ENCODE measurements at regions not wholly inside any gene's neighbourhood (a gene's known extent, or its start where the extent isn't known, plus 50 kb on each side); places are given as distances from the start of the nearest gene placed in this dataset.
A peak's percentile ranks its signal among the peaks of the same experiment; 100 is the strongest.
"Not testable (repeated sequence)": the region's sequence is repeated elsewhere in the genome, so short reads cannot be mapped to it uniquely, and the experiment has no call there.

DNA sequence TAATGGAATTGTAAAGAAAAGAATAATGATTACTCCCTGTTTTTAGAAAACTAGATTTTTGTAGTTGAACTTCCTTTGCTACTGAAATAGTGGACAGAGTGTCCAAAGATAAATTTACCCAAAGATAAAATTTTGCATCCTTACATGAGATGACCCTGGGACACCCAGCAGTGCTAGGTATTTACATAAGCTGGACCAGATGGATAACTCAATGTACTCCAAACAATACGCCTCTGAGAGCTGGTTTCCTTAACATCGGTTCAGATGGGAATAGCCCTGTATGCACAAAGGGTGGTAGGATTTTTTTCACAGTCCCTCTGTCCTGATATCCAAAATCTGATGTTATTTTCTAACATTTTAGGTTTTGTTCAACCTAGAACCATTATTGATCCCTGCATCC lies 432.1 kb upstream of the ID2 start:
- peak; percentile 37 for ATAC-seq
- no peak for DNase-seq (ENCODE audit: low spot score)

DNA sequence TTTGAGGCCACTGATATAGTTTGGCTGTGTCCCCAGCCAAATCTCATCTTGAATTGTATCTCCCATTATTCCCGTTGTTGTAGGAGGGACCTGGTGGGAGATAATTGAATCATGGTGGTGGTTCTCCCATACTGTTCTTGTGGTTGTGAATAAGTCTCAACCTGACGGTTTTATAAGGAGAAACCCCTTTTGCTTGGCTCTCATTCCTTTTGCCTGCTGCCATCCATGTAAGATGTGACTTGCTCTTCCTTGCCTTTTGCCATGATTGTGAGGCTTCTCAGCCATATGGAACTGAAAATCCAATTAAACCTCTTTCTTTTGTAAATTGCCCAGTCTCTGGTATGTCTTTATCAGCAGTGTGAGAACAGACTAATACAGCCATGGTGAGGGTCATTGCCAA lies 431.6 kb upstream of the ID2 start:
- not testable (repeated sequence) for ATAC-seq; DNase-seq (ENCODE audit: low spot score)

DNA sequence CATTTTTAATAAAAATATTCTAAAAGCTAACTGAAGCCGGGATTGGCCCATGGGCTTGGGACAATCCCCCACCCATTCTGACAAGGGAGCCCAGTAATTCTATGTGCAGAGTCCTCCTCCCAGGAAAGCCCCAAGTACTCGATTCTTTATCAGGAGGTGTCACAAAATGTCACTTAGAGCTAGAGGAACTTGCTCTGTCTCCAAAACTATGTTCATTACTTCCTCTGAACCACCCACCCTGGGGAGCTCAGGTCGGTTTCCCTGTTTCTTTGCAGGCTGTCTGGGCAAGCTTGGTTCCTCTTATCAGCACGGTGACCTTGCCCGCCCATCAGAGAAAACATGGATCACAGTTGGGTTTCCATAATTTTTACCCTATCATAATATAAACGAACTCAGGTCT lies 430.6 kb upstream of the ID2 start:
- DNase-seq (ENCODE audit: low spot score) (no peak), ATAC-seq (no peak)

DNA sequence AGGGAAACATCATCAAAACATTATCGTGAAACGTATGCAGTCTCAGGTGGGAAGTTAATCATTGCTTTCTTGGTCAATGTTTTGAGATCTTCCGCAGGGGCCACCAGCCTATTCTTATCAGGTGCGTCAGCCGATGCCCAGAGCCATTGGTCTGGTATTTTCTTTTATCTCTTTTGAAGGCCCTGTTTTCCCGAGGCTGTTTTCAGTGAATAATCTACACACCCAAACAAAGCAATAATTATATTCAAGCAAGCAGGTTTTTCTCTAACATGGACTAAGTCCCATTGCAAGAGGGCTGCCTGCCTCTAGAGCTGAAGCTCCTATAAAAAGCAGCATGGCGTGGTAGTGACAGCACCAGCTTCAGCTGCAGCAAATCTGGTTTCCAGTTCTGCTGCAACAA lies 430.0 kb upstream of the ID2 start:
- DNase-seq (ENCODE audit: low spot score) (no peak), ATAC-seq (no peak)

DNA sequence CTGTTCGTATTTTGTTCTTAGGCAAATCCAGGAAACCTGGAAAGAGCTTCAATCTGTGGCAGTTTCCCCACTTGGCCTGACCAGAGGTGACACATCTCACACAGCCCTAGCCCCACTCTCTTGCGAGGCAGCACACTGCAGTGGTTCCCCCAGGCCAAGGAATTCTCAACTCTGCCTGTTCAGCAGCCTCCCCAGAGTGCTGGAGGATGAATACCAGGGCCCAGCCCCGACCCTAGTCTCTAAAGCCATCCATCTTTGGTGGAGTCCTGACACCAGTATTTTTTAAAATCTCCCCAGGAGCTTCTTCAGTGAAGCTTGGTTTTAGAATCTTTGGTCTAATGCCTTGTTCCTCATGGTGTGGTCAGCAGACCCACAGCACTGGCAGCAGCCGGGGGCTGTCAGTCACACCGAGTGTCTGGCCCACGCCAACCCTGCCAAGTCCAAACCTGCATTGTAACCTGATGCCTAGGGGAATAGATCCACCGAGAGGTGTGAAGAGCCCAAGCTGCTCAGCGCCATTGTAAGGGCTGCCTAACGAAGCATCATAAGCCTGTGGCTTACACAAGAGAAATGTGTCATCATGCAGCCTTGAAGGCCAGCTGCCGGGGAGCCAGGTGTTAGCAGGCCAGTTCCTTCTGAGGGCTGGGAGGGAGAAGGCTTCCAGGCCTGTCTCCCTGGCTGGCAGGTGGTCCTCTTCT lies 428.7 kb upstream of the ID2 start:
- DNase-seq (ENCODE audit: low spot score): no peak

DNA sequence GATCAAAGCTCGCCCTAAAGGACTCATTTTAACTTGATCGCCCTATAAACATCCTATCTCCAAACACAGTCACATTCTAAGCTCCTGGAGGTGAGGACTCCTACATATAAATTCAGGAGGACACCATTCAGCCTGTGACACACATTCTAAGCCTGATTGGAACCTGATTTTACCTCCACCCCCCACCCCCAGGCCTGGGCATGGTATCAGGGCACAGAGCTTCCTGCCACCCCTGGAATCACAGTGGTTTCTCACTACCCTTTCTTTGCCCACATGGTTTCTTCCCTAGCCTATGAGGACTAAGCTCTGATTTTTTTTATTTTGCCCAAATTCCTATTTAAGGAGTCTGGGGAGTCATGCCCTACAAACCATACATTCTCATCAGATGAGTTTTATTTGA lies 428.1 kb upstream of the ID2 start:
- ATAC-seq (no peak), DNase-seq (ENCODE audit: low spot score) (no peak)

More for the DNA sequence above, 428.7 kb upstream of the ID2 start:
- no peak for ATAC-seq

DNA sequence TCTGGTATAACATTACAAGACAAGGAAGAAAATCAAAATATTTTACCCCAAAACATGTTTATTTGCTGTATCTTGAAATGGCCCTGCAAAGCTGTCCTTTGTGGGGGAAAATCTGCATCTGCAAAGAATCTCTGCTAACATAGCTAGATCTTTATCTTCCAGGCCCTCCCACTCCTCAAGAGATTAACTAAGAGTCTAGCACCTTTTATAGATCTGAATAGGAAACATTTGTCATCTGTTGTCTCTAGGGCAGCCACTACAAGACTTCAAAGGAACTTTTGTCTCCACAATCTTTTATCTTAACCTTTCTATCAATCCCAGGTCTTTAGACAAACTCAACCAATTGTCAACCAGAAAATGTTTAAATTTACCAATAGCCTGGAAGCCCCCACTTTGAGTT lies 427.6 kb upstream of the ID2 start:
- DNase-seq (ENCODE audit: low spot score); ATAC-seq: not testable (repeated sequence)

DNA sequence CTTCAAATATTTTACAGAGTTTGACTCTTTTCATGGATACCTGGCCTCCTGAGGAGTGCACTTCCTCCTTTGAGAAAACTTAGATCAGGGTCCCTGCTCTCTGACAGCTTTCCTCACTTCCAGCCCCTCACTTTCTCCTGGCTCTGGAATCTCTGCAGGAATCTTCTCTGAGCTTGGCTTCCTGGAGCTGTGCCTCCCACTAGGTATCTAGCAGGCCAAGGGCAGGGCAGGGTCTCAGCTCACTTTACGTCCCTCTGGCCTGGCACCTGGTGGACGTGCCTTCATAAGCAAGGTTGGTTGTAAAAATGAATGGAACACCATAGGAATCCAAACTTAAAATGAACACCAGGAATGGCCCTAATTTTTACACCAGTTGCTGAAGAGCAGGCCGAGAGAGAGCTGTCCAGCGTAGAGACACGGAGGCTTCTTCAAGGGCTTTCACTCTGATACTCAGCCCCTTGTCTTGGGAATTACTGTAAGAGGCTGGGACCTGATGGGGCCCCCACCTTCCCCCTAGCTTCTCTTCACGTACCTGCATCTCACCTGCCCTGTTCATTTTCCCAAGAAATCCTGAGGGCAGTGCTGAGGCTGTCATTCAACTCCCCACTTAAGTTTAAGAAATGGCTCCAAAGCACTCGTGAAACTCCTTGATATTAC lies 426.9 kb upstream of the ID2 start:
- DNase-seq (ENCODE audit: low spot score) (no peak), ATAC-seq (no peak)

DNA sequence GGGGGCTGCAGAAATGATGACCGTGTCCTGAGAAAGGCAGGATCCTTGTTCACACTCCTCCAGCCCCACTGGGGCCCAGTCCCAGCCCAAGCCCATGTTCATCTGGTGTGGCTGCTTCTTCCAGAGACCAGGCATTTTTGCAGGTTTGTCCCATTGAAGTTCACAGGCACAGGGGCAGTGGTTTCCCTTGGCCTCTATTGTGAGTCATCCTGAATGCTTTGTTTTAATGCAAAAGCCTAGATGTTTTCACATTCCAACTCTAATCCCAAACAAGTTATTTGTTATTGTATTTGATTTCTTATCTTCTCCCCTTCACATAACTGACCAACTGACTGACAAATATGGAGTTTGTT lies 426.4 kb upstream of the ID2 start:
- ATAC-seq (no peak), DNase-seq (ENCODE audit: low spot score) (no peak)

DNA sequence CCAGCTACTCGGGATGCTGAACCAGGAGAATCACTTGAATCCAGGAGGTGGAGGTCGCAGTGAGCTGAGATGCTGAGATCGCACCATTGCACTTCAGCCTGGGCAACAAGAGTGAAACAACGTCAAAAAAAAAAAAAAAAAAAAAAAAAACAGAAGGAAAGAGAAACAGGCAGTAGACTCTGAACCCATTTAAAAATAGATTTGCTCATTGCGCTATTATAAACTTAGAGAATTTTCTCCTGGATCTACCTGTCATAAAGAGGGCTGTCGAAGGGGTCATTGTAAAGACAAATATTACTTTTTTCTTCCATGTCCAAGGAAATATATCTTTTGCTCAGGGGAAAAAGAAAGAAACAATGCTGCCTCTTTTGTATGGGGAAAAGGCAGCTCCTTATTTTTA lies 425.0 kb upstream of the ID2 start:
- ATAC-seq: peak; percentile 24

DNA sequence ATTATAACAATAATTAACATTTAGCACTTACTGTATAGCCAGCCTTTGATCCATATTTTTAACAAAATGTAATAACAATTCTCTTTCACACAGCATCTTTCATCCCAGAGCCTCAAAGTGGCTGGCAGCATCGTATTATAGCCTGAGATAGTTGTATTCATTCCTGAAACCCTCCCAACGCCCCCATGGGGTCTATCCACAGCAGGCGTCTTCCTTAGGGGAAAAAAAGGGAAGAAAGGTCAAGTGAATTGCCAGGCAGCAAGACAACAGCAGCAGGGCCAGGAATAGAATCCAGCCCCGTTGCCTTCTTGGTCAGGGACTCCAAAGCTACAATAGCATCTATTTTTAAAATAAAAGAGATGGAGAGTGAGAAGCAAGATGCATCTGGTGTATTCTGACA lies 424.4 kb upstream of the ID2 start:
- DNase-seq (ENCODE audit: low spot score) (no peak), ATAC-seq (no peak)

More for the DNA sequence above, 425.0 kb upstream of the ID2 start:
- DNase-seq (ENCODE audit: low spot score): no peak

DNA sequence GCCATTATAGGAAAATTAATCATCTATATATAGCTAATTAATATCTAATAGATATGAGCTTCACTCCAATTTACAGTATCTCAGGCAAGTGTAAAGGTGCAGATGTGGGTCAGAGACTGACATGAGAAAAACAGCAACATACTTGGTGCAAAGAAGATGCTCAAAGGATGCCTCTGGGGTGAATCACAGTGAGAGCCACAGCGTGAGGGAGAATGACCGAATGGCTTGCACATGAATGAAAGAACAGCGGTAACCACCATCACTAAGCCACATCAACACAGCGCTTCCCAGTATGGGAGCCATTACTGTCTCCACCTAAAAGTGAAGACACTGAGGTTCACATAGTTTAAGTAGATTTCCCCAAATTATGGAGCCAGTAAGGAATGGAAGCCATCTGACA lies 423.4 kb upstream of the ID2 start:
- no peak for DNase-seq (ENCODE audit: low spot score)

DNA sequence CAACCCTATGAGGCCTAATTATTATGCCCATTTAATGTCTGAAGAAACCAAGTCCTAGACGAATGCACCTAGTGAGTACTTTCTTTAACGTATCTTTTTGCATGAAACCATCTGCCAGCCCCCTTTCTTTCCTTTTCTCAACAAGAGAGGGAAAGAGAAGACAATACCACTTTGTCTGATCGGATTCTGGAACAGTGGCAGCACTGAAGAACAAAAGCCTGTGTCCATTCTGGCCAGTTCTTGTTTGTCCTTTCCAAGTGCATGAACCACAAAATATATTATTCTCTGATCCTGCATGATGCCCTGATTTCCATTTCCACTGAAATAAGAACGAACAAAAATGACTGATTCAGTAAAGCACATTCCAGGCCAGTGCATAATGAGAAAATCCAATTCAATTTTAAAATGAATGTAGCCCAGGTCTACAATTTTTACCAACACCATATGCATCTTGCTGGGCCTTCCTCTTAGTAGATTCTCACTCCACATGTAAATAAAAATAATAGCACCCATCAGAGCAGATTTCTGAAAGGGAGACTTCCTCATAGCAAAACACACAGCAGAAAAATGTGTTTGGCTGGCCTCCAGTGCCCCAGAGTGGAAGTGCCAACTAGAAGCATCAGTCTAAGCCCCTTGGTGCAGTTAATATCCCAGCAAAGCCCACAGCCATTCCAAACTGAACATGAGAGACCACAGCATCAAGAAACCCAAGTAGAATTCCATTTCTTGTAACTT lies 422.6 kb upstream of the ID2 start:
- DNase-seq (ENCODE audit: low spot score): no peak
- no peak for ATAC-seq

More for the DNA sequence above, 423.4 kb upstream of the ID2 start:
- no peak for ATAC-seq

DNA sequence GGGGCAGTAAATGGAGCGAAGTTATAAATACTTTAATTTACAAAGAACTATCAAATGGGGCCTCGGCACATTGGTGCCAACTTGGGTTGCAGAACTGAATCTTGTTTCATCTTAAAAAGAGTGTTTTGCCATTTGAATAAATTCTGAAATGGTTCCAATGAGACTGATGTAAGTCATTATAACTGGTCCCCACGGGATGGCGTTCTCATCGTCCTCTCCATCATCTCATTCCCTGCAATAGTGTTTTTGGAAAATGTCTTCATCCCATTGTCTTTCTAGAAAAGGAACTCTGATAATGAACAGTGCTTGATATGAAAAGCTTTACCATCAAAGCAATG lies 422.0 kb upstream of the ID2 start:
- no peak for ATAC-seq
- DNase-seq (ENCODE audit: low spot score): no peak

DNA sequence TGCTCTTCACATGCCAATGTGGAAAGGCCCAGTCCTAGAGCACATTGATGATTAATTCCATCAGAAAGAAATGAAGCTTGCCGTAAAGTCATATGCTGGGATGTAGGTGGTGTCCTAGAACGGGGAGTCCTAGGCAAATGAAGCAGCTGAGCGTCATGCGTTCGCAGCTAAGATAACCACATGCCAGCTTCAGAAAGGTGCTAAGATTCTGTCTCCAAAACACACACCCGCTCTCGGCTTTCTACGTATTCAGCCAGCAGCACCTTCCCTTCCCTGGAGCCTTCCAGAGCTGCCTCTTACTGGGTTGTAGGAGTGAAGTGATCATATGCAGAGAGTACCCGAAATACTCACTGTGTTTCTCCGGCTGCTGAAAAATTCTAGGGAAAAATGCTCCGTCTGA lies 421.6 kb upstream of the ID2 start:
- DNase-seq (ENCODE audit: low spot score) (no peak), ATAC-seq (no peak)

DNA sequence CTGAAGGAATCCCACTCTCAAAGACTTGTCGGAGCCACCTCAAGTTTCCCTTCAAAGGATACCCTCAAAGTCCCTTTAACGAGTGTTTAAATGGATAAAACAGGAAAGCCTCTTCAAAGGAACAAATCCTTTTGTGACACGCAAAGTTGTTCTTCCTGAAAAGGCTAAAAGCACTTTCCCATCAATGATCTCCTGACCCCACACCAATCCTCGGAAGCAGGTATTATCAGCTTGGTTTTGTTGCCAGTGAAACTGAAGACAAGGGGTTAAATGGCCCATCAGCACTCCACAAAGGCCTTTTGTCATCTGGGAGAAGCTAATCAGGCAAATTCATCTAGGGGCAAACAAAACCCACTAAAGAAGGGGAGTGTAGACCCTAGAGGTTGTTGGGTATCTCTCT lies 418.0 kb upstream of the ID2 start:
- ATAC-seq: no peak

DNA sequence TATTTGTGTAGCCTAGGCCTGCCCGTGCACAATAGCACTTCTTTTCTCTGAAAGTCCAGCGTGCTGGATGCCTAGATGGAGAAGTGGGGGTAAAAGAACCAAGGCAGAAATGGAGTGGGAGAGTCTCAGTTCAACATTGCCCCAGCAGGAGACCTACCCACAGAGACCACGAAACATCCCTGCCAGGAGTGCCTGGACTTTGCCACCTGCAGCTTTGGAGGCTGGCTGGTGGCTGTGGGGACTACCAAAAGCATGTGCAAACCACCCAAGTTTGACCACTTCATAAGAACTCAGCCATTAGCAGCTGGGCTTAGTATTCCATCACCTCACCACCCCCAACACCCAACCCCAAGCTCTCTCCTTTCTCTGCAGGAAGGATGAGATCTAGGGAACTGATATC lies 416.9 kb upstream of the ID2 start:
- ATAC-seq: no peak
- DNase-seq (ENCODE audit: low spot score): no peak

More for the DNA sequence above, 418.0 kb upstream of the ID2 start:
- no peak for DNase-seq (ENCODE audit: low spot score)

DNA sequence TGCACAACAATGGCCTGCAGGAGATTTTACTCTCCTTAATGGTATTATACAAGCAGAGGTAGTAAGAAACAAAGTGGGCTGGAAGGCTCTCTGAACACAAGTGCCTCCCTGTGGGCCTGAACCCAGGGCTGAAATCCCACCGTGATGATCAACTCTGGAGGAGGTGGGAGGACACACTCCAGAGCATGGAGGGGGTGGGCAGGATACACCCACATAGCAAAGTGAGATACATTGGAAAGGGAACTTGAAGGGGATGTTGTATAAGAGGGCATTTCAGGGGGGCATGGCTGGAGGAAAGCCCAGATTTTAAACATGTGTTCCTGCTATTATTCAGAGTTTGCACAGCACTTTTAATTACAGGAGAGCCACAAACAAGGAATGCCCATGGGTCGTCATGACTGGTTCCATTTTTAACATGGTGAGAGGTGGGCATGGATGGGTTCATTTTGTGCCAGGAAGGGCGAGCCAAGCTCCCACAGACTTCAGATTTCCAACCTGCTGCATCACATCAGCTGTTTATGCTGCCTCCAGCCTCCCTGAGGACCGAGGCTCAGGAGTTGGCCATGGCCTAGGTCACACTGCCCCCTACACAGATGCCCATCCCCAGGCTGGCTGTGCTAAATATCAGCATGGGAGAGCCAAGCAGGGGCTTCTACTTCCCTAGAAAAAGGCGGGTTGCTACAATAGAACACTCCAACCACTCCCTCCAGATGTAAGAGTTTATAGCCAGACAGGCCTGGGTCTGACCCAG lies 416.2 kb upstream of the ID2 start:
- DNase-seq (ENCODE audit: low spot score): no peak

DNA sequence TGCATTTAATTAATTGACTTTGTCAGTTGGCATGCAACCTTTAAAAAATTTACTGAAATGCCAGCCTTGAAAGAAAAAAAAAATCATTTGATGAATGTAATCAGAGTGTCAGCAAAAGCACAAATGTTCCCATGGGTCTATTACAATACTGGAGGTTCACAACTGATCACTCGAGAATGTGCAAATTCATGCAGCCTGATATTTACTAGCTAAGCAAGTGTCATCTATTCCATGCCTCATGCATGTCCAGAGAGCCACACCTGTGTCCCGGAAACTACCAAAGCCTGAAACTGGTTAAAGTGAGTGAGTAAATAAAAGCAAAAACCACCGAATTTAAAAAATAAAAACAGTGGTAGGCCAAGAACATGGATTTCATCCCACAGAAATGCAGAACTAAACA lies 415.3 kb upstream of the ID2 start:
- no peak for ATAC-seq

More for the DNA sequence above, 416.2 kb upstream of the ID2 start:
- ATAC-seq: no peak

DNA sequence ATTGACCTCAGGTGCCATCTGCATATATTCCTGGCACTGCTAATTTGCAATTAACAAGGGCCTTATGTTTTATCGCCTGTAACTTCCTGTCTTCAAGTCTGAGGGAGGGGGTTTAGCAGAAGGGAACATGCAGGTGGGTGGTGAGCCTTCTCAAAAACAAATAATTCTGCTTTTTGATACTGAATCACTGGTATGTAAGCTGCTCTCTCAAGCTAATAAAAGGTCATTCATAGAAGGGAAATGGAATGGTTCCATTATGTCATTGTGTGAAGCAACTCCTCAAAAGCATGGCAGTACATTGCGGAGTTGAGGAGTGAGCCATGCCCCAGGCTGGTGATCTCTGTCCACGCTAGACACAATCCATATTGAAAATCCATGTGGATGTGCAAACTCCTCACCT lies 414.8 kb upstream of the ID2 start:
- no peak for DNase-seq (ENCODE audit: low spot score)
- ATAC-seq: no peak

More for the DNA sequence above, 415.3 kb upstream of the ID2 start:
- DNase-seq (ENCODE audit: low spot score): no peak

DNA sequence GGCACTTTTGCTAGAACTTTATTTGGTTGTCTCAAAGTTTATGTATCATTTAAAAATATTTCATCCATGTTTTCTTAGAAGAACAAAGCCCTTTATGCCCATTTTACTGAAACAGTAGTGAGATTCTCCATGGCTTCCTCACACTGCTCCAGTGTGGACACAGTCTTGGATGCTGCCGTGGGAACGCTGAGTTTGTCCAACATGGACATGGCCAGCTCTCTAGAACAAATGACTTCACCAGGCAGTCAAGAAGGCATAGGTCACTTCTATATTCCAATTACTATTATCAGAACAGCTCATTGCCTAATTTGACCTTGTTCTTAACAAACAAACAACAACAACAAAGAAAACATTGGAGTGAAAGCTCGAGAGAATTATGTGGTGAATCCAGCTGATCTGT lies 414.1 kb upstream of the ID2 start:
- ATAC-seq: peak; percentile 18
- DNase-seq (ENCODE audit: low spot score): no peak
